Panc1 (cell line): ENCODE measurements at regions not wholly inside any gene's neighbourhood (a gene's known extent, or its start where the extent isn't known, plus 50 kb on each side); places are given as distances from the start of the nearest gene placed in this dataset.

Source experiments
- ATAC-seq: fragments of 200-7000 bp; cut with Tn5 transposase; 2 replicates; pipeline ENCODE4 v1.9.1; 2020; ENCODE audit warnings: mild to moderate bottlenecking, moderate library complexity
- BruUV-seq: library from RNA; stranded (reverse); fragments of 400-500 nt; replicated peaks from 2 replicates; lab custom pipeline; 2021; lab: Mats Ljungman, UMichigan
- CTCF ChIA-PET: fragments of 300-600 bp; sonication (Branson Sonifier 250); formaldehyde crosslinking; loops from one replicate; lab custom pipeline; 2022; ENCODE audit warnings: antibody characterized with exemption; lab: Charles Lee
- POLR2A ChIA-PET: fragments of 300-600 bp; sonication (Branson Sonifier 250); formaldehyde crosslinking; loops from one replicate; lab custom pipeline; 2022; ENCODE audit warnings: antibody characterized with exemption; lab: Charles Lee
- DNase-seq: peaks from one replicate; pipeline ENCODE4 v3.0.0-alpha.2; 2010; ENCODE audit warnings: low read depth, low spot score
- H3K27ac ChIP-seq: 2 replicates; pipeline ENCODE4 v1.5.1; 2011; ENCODE audit warnings: mild to moderate bottlenecking, low read length, inconsistent platforms
- H3K27me3 ChIP-seq: fragments of 200-500 bp; sonication (Bioruptor generic); 2 replicates; pipeline ENCODE4 v1.6.0; 2014; ENCODE audit warnings: low read length, inconsistent platforms; ENCODE audit not compliant: control insufficient read depth, insufficient read depth
- H3K36me3 ChIP-seq: fragments of 200-500 bp; sonication (Bioruptor generic); 2 replicates; pipeline ENCODE4 v1.5.1; 2014; ENCODE audit warnings: inconsistent platforms, mild to moderate bottlenecking, low read length, moderate library complexity; ENCODE audit not compliant: control insufficient read depth, insufficient read depth
- H3K4me1 ChIP-seq: 2 replicates; pipeline ENCODE4 v1.5.1; 2011; ENCODE audit warnings: inconsistent platforms, mild to moderate bottlenecking, low read length, moderate library complexity; ENCODE audit not compliant: control insufficient read depth, insufficient read depth
- H3K4me3 ChIP-seq, 2 experiments: 2 replicates each; pipeline ENCODE4 v1.5.1; 2011 to 2012; ENCODE audit warnings: low read depth in 2 of 2, low read length in 2 of 2, mild to moderate bottlenecking in 2 of 2, inconsistent platforms in 1 of 2, moderate library complexity in 1 of 2
- H3K9me3 ChIP-seq: fragments of 200-500 bp; sonication (Bioruptor generic); 2 replicates; pipeline ENCODE4 v1.5.1; 2014; ENCODE audit warnings: low read depth, mild to moderate bottlenecking, inconsistent platforms, low read length, moderate library complexity; ENCODE audit not compliant: control insufficient read depth, insufficient read depth
- CTCF ChIP-seq: fragments of 450-650 bp; IDR thresholded peaks from 2 replicates; pipeline ENCODE4 v1.5.1; 2017; ENCODE audit warnings: mild to moderate bottlenecking
- POLR2AphosphoS5 ChIP-seq: IDR thresholded peaks from 2 replicates; pipeline ENCODE4 v1.6.1; 2012; ENCODE audit warnings: mild to moderate bottlenecking, low read depth, low read length, moderate library complexity
- SIN3A ChIP-seq: IDR thresholded peaks from 2 replicates; pipeline ENCODE4 v1.6.1; 2012; ENCODE audit warnings: low read depth, mild to moderate bottlenecking, low read length, moderate library complexity, borderline replicate concordance; ENCODE audit not compliant: insufficient read depth
- TCF7L2 ChIP-seq: IDR thresholded peaks from 2 replicates; pipeline ENCODE4 v1.6.1; 2011; ENCODE audit warnings: mild to moderate bottlenecking, low read depth, low read length, inconsistent platforms
- in situ Hi-C: cut with HindIII; loops from 2 replicates; pipeline ENCODE4 v1.10.0; 2016; ENCODE audit warnings: low sequenced_read_pairs, low pct_unique_long_range_greater_than_20kb
- intact Hi-C: fragments of 100-400 bp; cut with micrococcal nuclease; formaldehyde crosslinking; loops from one replicate; pipeline ENCODE4 v1.10.0; 2022; ENCODE audit not compliant: unreplicated experiment
- TF ChIP-seq, protein P1 (sequence below), 2 experiments: IDR thresholded peaks; 2 replicates each; pipeline ENCODE4 v1.6.1; 2011 to 2012; ENCODE audit warnings: low read depth in 2 of 2, control low read depth in 1 of 2, low read length in 1 of 2, mild to moderate bottlenecking in 1 of 2, moderate library complexity in 1 of 2; ENCODE audit not compliant: insufficient read depth in 1 of 2

- no peaks in the 10 kb centered on the region for H3K4me1 ChIP-seq
- H3K27ac ChIP-seq = no peak overlapping the region
- in situ Hi-C loops (no loop called here), intact Hi-C loops (no loop called here)
- no peaks in the 10 kb centered on the region for H3K9me3 ChIP-seq
- BruUV-seq = no TSS peak
- ATAC-seq (no peak), DNase-seq (no peak)
- H3K36me3 ChIP-seq = no peaks in the 10 kb centered on the region
- ChIA-PET POLR2A (no interaction called here), CTCF (no interaction called here)
- no peaks in the 10 kb centered on the region; the same call in 1 of the 2 replicates for H3K27me3 ChIP-seq
- H3K4me3 ChIP-seq = no peak overlapping the region
- no peak for TF ChIP-seq POLR2AphosphoS5
- no peak for TF ChIP-seq SIN3A
Measured at GRCh38 chr6:33910594-33910993, 106.8 kb upstream of the MLN start.

- POLR2A ChIA-PET = no interaction called here
- CTCF ChIA-PET = no interaction called here
- Histone ChIP-seq H3K4me1 (no peaks in the 10 kb centered on the region), H3K4me3 (no peak overlapping the region), H3K27me3 (no peaks in the 10 kb centered on the region; the same call in 1 of the 2 replicates), H3K9me3 (no peaks in the 10 kb centered on the region), H3K36me3 (no peaks in the 10 kb centered on the region), H3K27ac (no peak overlapping the region)
- no peak for TF ChIP-seq SIN3A
- TF ChIP-seq POLR2AphosphoS5 = no peak
- no peak for TF ChIP-seq TCF7L2
- no peak for TF ChIP-seq CTCF
- intact Hi-C loops = no loop called here
- ATAC-seq (no peak), DNase-seq (no peak)
- BruUV-seq = no TSS peak
- in situ Hi-C loops = no loop called here
Measured at GRCh38 chr6:33909737-33910136, 105.9 kb upstream of the MLN start.

- Histone ChIP-seq H3K4me3 (no peak overlapping the region), H3K4me1 (no peaks in the 10 kb centered on the region), H3K9me3 (no peaks in the 10 kb centered on the region), H3K36me3 (no peaks in the 10 kb centered on the region), H3K27me3 (no peaks in the 10 kb centered on the region; the same call in 1 of the 2 replicates), H3K27ac (no peak overlapping the region)
- POLR2A ChIA-PET = interaction anchor here (0.6 kb wide), 1 partner anchor 129 kb away, joined by 4 read pairs; no protein-coding TSS in a partner anchor
- intact Hi-C loops = no loop called here
- DNase-seq (no peak), ATAC-seq (no peak)
- in situ Hi-C loops = no loop called here
- no peak for TF ChIP-seq POLR2AphosphoS5
- no peak for TF ChIP-seq CTCF
- no peak for TF ChIP-seq SIN3A
- no peak for TF ChIP-seq TCF7L2
- TF ChIP-seq, protein P1, sequence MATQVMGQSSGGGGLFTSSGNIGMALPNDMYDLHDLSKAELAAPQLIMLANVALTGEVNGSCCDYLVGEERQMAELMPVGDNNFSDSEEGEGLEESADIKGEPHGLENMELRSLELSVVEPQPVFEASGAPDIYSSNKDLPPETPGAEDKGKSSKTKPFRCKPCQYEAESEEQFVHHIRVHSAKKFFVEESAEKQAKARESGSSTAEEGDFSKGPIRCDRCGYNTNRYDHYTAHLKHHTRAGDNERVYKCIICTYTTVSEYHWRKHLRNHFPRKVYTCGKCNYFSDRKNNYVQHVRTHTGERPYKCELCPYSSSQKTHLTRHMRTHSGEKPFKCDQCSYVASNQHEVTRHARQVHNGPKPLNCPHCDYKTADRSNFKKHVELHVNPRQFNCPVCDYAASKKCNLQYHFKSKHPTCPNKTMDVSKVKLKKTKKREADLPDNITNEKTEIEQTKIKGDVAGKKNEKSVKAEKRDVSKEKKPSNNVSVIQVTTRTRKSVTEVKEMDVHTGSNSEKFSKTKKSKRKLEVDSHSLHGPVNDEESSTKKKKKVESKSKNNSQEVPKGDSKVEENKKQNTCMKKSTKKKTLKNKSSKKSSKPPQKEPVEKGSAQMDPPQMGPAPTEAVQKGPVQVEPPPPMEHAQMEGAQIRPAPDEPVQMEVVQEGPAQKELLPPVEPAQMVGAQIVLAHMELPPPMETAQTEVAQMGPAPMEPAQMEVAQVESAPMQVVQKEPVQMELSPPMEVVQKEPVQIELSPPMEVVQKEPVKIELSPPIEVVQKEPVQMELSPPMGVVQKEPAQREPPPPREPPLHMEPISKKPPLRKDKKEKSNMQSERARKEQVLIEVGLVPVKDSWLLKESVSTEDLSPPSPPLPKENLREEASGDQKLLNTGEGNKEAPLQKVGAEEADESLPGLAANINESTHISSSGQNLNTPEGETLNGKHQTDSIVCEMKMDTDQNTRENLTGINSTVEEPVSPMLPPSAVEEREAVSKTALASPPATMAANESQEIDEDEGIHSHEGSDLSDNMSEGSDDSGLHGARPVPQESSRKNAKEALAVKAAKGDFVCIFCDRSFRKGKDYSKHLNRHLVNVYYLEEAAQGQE (IDR thresholded peaks at IDR 0.05; ENCODE audit: insufficient read depth in 1 of 2, low read depth in 2 of 2, low read length in 1 of 2) = no peak
- no TSS peak for BruUV-seq
- CTCF ChIA-PET = no interaction called here
Measured at GRCh38 chr6:33908025-33908424, 104.2 kb upstream of the MLN start.
